ENCODE measurements at regions not wholly inside any gene's neighbourhood (a gene's known extent, or its start where the extent isn't known, plus 50 kb on each side); places are given as distances from the start of the nearest gene placed in this dataset.
"Not testable (repeated sequence)": the region's sequence is repeated elsewhere in the genome, so short reads cannot be mapped to it uniquely, and the experiment has no call there.

GRCh38 chr5:18630458-18631045 lies 996.3 kb downstream of the TAF11L14 start:
- no peak for DNase-seq

GRCh38 chr5:18652404-18653215 lies 1018.4 kb downstream of the TAF11L14 start:
- no peak for DNase-seq

GRCh38 chr5:18653216-18653752 lies 1019.0 kb downstream of the TAF11L14 start:
- DNase-seq, result no peak

GRCh38 chr5:18660511-18660910 lies 1026.3 kb downstream of the TAF11L14 start:
- no peak for DNase-seq

GRCh38 chr5:18662231-18662630 lies 1028.0 kb downstream of the TAF11L14 start:
- no peak for DNase-seq

- not testable (repeated sequence) for DNase-seq
Measured at GRCh38 chr5:18674212-18674611, 1040.0 kb downstream of the TAF11L14 start.

- no peak for DNase-seq
Measured at GRCh38 chr5:18675041-18675440, 1040.8 kb downstream of the TAF11L14 start.

GRCh38 chr5:18686253-18686652 lies 1052.0 kb downstream of the TAF11L14 start:
- no peak for DNase-seq

GRCh38 chr5:18687429-18687828 lies 1053.2 kb downstream of the TAF11L14 start:
- DNase-seq, result no peak

GRCh38 chr5:18699681-18700080 lies 1065.4 kb downstream of the TAF11L14 start:
- no peak for DNase-seq

- DNase-seq, result no peak
Measured at GRCh38 chr5:18702821-18703220, 1068.6 kb downstream of the TAF11L14 start.

- no peak for DNase-seq
Measured at GRCh38 chr5:18712936-18713485, 1078.8 kb downstream of the TAF11L14 start.

GRCh38 chr5:18720002-18720401 lies 1085.7 kb downstream of the TAF11L14 start:
- DNase-seq, result no peak

GRCh38 chr5:18732556-18733479 lies 1098.6 kb downstream of the TAF11L14 start:
- DNase-seq, result no peak

GRCh38 chr5:18736051-18736398 lies 1101.8 kb downstream of the TAF11L14 start:
- no peak for DNase-seq

- DNase-seq, result not testable (repeated sequence)
Measured at GRCh38 chr5:18736736-18737135, 1102.5 kb downstream of the TAF11L14 start.

GRCh38 chr5:18740301-18740700 lies 1106.0 kb downstream of the TAF11L14 start:
- no peak for DNase-seq

GRCh38 chr5:18742830-18743229 lies 1108.6 kb downstream of the TAF11L14 start:
- DNase-seq, result no peak

- no peak for DNase-seq
Measured at GRCh38 chr5:18744441-18744840, 1110.2 kb downstream of the TAF11L14 start.

GRCh38 chr5:18745042-18745987 lies 1111.1 kb downstream of the TAF11L14 start:
- peak; percentile 44 for DNase-seq

- peak; percentile 61 for DNase-seq
Measured at GRCh38 chr5:18745988-18746615, 1111.8 kb downstream of the TAF11L14 start.
